Stimulated activated CD8-positive, alpha-beta memory T cell treated with anti-CD3 and anti-CD28 coated beads, Interleukin-4, amount 100 ng/mL, for 48 hours (primary cell): ENCODE measurements at regions not wholly inside any gene's neighbourhood (a gene's known extent, or its start where the extent isn't known, plus 50 kb on each side); places are given as distances from the start of the nearest gene placed in this dataset.

Experiments
- DNase-seq: peaks from one replicate; pipeline ENCODE4 v3.0.0-alpha.2; 2020

DNA sequence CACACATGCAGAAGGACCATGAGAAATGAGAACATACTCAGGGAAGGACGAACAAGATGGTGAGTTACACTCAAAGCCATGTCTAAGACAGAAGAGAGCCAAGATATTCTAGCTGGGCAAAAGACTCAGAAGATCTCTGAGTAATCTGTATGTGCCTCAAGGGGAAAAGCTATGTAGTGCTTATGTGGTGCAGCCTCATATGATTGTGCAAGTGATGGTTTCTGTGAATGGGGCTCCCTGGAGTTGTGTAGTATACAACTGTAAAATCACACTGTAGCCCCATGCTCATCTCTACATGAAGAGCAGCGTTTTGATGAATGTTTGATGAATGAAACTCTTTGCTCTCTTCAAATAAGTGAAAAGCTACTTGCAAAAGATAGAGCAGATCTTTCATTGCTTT, 57.5 kb downstream of the OSR1 start:
- DNase-seq = no peak

DNA sequence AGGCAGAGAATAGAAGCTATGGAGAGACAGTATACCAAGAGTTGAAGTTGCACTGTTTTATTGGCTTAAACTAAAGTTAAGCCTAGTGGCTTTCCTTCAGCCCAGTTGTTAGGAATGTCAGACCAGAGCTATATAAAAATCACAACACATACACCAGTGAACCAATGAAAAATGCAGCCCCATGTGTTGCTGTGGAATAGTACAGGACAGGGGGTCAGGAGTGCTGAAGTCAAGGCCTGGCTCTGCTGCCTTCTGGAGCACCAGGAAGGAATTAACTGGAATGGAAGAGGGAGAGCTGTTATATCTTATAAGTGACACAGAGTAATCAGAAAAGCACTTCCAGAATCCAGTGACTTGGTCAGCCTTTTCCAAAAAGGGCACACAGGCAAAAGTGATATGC, 58.9 kb downstream of the OSR1 start:
- no peak for DNase-seq

DNA sequence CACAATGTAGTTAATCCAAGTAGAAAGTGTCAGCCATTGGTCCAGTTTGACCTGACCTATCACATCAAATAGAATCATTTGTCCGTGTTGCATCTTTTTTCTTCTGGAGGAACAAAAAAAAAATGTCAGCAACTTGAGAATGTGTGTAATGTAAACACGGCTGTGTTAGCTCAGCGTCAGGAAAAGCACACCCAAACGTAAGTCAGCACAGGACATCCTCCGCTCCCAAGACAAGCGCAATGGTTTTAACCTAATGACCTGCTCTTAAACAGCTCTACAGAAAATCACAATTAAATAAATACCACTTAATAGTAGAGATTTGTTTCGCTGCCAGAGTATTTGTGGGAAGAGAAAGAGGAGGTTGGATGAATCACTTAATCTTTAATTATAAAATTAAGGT, 59.4 kb downstream of the OSR1 start:
- no peak for DNase-seq

DNA sequence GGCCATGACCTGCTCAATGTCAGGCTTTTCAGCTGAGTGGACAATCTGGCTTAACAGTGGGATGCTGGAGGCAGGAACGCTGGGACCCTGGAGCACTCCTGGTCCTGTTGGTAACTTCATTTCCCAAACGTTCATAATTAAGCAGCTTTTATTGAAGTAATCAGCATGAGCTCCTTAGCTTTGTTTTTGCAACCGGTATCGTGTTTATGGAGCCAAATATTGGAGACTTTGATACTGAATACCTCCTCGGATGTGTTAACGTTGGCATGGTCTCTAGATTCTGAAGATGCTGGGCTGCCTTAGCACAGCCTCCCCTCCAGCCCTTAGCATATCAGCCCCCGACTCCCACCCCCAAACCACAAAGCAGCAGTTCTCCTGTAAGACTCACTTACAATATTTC, 60.7 kb downstream of the OSR1 start:
- DNase-seq = no peak

DNA sequence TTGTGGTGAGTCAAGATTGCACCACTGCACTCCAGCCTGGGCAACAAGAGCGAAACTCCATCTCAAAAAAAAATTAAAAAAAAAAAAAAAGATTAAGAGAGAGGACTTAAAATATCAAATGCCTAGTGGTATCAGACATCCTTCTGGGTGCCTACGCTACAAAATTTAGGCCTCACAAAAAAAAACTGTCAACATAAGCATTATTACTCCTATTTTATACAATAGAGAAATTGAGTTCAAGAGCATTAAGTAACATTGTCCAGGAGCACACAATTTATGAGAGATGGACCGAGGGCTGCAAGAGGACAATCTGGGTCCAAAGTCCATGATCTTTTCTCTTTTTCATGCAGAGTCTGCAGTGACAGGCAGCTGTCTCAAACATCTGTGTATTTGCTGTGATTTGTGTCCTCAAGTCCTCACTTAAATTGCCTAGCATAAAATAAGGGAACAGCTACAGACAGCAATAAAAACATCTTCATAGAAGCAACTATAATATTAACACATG, 62.4 kb downstream of the OSR1 start:
- DNase-seq = no peak

- DNase-seq = no peak
Measured at GRCh38 chr2:19292007-19292406, 66.4 kb downstream of the OSR1 start.

- DNase-seq = no peak
Measured at GRCh38 chr2:19288291-19288690, 70.1 kb downstream of the OSR1 start.

DNA sequence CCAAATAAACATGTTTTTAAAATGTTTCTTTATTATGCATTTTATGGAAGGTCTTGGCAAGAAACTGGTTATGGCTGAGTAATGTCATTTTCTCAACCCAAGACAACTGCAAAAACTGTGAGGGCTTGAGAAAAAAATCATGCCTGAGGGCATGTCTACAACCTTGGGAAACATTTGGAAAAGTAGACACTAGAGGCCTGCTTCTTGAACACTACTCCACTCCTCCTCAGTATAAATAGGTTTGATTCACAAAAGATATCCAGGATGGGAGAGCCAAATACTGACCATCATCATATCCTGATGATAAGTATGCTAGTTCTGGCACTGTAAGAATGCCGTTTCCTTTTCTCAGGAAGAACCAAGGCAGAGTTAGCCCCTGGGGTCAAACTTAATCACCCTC, 71.1 kb downstream of the OSR1 start:
- DNase-seq = no peak

DNA sequence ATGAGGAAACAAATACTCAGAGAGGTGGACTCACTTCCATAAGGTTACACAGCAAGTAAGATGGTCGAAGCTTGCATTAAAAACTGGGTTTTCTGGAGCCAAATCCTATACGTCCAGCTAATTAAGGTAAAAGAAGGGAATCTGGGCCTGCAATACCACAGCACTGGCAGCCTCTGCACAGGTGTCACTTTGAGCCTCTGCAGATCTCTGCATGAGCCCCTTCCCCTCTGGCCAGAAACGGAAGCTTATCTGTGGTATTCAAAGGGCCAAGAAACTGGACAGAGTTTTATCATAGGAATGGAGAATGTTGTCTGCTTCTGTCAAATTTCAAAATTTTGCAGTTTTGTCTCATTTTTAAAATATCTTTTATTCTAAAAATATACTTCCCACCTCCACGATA, 76.1 kb downstream of the OSR1 start:
- no peak for DNase-seq

DNA sequence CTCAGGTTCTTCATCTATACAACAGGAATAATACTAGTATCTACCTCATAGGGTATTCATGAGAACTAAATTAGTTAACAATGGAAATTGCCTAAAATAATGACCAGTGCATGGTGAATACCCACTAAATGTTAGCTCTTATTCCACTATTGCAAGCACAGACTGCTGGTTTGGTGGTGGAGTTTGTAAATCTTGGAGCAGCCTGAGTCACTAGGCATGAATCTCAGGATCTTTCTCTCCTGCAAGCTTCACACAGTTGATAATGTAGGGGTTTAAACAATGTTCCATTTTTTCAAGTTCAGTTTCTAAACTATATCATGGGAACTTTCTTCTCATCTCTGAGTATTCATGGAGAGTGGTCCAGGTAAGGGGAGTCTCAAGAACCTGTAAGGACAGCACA, 84.0 kb downstream of the OSR1 start:
- DNase-seq = no peak

GRCh38 chr2:19272941-19273470, 85.4 kb downstream of the OSR1 start:
- DNase-seq = no peak

DNA sequence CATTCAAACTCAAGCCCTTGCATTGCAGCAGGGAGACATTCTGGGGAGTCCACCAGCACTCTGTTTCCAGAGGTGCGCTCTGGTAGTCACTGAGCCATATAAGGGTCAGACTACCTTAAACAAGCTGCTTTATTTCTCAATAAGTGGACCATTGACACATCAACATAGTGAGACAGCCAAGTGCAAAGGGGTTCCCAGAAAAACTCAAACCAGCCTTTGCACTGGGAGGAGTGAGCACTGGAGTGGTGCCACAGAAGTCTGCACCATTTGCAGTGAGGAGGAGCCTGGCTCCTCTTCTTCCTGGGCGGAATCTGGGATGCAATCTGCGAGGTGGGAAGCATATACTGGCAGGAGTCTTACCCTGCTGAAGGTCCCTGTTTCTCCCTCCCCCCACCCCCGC, 86.4 kb downstream of the OSR1 start:
- no peak for DNase-seq

DNA sequence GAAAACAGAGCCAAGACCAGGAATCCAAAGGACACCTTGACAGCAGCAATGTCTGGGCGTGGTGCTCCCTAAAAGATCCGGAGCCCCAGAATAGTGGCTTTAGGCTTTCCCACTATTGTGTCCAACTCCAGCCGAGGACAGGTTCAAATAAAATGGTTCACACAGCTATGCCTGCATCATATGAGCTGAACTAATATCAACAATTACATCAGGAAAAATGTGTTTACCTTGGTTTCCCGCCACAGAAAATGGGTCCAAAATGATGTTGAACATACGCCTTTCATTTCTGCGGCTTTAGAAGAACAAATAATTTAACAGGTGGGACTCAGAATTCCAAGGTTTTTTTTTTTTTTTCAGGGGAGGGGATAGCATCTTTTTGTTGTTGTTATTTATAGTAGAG, 93.6 kb downstream of the OSR1 start:
- no peak for DNase-seq

DNA sequence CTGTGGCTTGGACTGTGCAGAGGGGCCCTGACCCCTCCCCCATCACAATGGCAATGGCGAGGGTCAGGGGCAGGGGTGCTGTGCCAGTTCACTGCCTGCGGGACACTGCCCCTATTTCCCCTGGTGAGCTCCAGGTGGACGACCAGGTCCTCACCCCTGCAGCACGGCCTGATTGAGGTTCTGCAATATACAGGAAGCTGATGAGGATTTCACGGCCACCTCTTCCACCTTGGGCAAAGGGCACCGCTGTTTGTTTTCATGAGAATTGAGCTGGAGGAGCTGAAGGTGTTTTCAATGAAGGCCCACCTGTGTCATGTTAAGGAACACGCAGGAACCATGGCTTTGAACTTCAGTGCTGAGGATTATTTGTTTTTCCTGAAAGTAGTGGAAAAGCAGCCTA, 96.3 kb downstream of the OSR1 start:
- no peak for DNase-seq

- no peak for DNase-seq
Measured at GRCh38 chr2:19261061-19261460, 97.4 kb downstream of the OSR1 start.

DNA sequence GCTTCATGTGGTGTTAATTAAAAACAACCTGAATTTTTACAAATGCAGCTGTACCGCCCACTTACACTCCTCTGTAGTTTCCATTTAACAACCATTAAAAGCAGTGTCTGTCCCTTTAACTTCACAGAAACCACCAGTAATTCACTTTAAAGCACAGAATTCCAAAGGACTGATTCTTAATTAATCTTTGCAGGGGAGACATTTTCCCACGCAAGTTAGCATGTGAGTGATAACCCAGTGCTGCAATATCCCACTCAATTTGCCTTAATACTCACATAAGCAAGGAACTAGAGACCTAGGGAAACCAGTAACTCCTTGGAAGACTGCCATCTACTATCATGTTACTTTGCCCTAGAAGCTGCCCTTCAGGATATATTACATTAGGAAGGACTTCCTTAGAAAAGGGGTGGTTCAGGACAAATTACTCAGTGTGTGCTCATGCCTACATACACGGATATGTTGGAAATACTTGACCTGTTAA, 102.3 kb downstream of the OSR1 start:
- DNase-seq = no peak

DNA sequence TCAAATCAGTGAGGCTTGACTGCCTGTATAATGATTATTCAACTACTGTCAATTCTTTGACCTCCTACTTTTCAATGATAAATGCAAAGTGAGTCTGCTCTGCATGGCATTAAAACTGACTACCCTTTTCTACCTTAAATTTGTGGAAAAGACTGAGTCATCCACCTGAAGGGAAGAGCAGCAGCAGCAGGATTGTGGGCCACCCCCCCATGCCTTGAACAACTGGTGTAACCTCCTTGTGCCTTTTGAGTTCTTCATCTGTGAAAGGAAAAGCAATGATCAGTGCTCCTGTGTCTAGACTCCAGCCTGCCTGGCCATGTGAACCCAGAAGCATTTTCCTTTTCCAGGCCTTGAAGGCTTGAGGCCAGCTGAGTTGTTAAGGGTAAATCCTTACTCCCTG, 102.9 kb downstream of the OSR1 start:
- no peak for DNase-seq

GRCh38 chr2:19251554-19251953, 106.9 kb downstream of the OSR1 start:
- no peak for DNase-seq

DNA sequence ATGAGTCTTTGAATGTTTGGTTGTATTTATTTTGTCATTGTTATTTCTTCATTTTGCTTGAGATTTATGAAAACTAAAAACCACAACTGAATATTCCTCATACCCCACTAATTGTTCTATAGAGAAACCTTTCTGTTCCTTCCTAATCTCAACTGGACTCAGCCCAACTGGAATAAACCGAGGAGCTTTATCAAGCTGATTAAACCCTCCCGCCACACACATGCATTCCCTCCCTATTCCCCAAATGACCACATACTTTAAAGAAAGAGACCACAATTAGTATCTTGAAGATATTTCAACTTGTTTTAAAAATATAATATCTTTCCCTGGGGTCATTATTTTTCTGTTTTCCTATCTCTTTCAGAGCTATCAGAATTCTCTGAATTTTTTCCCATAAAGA, 107.5 kb downstream of the OSR1 start:
- no peak for DNase-seq

DNA sequence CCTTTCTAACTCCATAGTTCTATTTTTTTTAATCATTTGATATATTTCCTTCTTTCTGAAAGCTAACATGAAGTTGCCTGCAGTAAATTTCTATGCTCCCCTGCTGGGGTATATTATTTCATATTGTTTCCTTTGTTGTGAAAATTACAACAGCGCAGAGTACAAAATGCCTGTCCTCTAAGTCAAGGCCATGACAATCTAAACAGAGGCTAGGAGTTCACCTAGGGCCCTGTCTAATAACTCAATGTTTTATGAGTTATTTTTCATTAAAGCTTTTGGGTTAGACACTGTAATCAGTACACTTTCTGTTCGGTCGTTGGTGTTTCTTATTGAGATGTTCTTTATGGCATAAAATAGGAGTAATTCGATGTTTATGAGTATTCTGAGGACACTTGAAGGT, 111.2 kb downstream of the OSR1 start:
- DNase-seq = no peak

GRCh38 chr2:19246496-19246895, 111.9 kb downstream of the OSR1 start:
- no peak for DNase-seq

GRCh38 chr2:19244460-19245363, 113.7 kb downstream of the OSR1 start:
- DNase-seq = no peak

DNA sequence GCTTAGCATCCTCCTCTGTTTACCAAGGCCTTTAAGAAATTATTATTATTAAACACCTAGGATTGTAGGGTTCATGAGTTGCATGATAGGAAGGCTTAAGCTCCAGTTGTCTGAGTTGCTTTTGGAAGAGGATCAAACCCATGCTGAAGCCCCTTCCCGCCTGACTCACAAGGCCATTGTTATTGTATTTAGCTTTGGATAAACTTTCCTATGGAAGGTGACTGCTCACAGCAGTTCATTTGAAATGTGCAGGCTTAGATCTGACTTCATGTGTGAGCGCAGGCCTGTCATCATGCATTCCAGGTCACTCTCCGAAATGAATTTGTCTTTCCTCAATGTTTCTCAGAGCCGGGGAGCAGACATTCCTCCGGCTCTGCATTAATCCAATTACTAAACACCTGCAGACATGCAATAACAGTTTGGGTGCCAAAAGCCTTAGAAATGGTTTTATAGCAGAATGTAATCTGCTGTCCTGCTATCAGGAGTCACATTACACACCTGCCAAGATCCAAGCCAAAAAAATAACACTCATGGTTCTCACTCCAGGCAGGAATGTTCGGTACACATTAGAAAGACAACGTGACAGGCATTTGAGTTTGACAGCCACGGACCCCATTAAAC, 119.9 kb downstream of the OSR1 start:
- DNase-seq = no peak

DNA sequence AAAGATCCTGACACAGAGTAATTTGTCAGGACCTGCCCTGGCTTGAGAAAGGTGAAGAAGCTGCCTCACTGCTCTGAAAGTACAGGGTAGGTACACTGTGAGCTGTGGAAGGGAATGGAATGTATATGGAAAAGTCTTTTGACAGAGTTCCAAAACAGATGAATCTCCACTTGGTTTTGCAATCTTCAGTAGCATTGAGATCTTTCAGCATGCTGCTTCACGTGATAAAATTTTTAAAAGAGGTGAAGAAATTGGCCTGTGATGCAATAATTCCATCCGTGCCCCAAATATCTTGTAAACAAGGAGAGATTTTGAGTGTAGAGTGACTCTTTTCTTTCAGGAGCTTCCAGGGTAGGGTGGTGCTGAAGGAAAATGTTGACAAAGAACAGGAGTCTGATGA, 123.1 kb downstream of the OSR1 start:
- no peak for DNase-seq
